ENCODE measurements at regions not wholly inside any gene's neighbourhood (a gene's known extent, or its start where the extent isn't known, plus 50 kb on each side); places are given as distances from the start of the nearest gene placed in this dataset.
"Not testable (repeated sequence)": the region's sequence is repeated elsewhere in the genome, so short reads cannot be mapped to it uniquely, and the experiment has no call there.

DNA sequence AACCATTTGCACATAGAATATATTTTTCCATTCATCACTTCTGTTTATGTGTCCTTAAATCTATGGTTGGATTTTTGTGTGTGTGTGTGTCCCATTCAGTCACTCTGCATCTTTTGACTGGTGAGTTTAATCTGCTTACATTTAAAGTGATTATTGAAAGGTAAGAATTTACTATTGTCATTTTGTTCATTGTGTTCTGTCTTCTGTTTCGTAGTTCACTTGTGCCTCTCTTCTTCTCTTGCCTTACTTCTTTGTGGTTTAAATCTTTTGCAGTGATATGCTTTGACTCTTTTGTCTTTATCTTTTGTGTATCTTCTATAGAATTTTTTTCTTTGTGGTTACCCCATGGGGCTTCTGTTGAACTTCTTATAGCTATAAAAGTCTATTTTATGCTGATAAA, 166.3 kb upstream of the UBE3A start:
- no peaks in the 10 kb centered on the region for H3K4me1 ChIP-seq (ENCODE audit: control insufficient read depth, insufficient read depth, low read length)
- H3K27ac ChIP-seq (ENCODE audit: low read depth, low read length) = no peak overlapping the region
- no peaks in the 10 kb centered on the region for H3K36me3 ChIP-seq (ENCODE audit: control insufficient read depth, insufficient read depth, low read length)
- no peaks in the 10 kb centered on the region for H3K27me3 ChIP-seq (ENCODE audit: control insufficient read depth, insufficient read depth, low read length)
- no peak overlapping the region for H3K4me3 ChIP-seq (ENCODE audit: low read depth, low read length)
- H3K9me3 ChIP-seq (ENCODE audit: control insufficient read depth, insufficient read depth, low read length) = no peaks in the 10 kb centered on the region
- no peak overlapping the region for H3K9ac ChIP-seq (ENCODE audit: low read depth, low read length)

- H3K27ac ChIP-seq (ENCODE audit: low read depth, low read length) = no peak overlapping the region
- no peak overlapping the region for H3K9ac ChIP-seq (ENCODE audit: low read depth, low read length)
- H3K4me1 ChIP-seq (ENCODE audit: control insufficient read depth, insufficient read depth, low read length) = no peaks in the 10 kb centered on the region
- no peaks in the 10 kb centered on the region for H3K27me3 ChIP-seq (ENCODE audit: control insufficient read depth, insufficient read depth, low read length)
- H3K9me3 ChIP-seq (ENCODE audit: control insufficient read depth, insufficient read depth, low read length) = no peaks in the 10 kb centered on the region
- no peaks in the 10 kb centered on the region for H3K36me3 ChIP-seq (ENCODE audit: control insufficient read depth, insufficient read depth, low read length)
- H3K4me3 ChIP-seq (ENCODE audit: low read depth, low read length) = no peak overlapping the region
Observed at GRCh38 chr15:25600751-25601150, 161.9 kb upstream of the UBE3A start.

DNA sequence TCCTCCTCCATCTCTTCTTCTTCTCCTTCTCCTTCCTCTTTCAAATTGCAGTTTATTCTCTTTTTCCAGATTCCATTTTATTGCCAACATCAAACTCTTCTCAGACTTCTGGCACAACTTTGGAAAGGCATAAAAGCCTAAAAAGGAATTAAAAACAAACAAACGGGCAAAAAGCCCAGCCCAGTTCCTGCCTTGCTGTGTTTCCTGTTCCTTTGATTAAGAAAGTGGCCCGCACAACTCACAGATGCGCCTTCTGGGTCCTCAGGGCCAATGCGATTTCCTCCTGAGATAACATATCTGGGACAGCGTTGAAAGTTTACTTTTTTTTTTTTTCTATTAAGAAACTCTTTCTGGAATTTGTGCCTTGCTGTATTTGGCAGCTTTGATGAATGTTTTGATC, 158.7 kb upstream of the UBE3A start:
- no peaks in the 10 kb centered on the region for H3K27me3 ChIP-seq (ENCODE audit: control insufficient read depth, insufficient read depth, low read length)
- no peaks in the 10 kb centered on the region for H3K4me1 ChIP-seq (ENCODE audit: control insufficient read depth, insufficient read depth, low read length)
- H3K27ac ChIP-seq (ENCODE audit: low read depth, low read length) = no peak overlapping the region
- H3K36me3 ChIP-seq (ENCODE audit: control insufficient read depth, insufficient read depth, low read length) = no peaks in the 10 kb centered on the region
- no peak overlapping the region for H3K4me3 ChIP-seq (ENCODE audit: low read depth, low read length)
- no peaks in the 10 kb centered on the region for H3K9me3 ChIP-seq (ENCODE audit: control insufficient read depth, insufficient read depth, low read length)
- H3K9ac ChIP-seq (ENCODE audit: low read depth, low read length) = no peak overlapping the region

DNA sequence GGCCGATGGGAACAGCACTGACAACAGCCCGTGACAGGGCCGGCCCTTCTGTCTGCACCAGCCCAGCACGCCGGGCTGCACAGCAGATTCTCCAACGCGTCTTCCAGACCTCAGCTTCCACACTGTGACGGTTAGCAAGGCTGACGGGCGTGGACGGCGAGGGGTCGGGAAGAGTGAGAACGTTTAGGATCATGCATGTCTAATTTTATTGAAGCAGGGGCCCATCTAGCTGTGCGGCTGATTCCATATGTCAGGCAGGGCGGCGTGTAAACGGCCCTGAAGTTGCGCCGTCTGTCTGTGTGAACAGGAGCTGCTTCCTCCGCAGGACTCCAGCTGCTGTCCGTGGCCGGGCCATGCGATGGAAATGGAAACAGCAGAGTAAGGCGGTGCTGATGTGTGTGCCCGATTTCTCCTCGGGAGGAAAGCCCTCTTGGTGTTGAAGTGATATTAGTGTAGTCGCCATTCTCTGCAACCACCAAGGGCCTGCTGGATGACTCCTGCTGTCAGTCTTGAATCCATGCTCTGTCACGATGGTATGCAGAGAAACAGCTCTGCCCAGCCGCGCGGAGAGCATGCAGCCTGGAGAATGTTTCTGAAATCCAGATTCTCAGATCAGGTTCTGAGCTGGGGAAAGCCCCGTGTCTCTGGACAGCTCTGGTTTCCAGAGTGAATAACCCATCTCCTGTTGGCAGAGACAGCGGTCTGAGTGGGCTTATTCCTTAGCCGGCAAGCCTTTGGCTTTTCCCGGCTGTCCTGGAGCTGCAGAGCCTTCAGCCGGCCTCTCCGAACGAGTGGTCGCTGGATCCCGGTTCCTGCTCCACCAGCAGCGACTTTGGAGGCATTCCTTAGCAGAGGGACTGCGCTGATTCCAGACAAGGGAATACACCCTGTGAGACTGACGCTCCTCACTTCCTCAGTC, 158.1 kb upstream of the UBE3A start:
- H3K27me3 ChIP-seq (ENCODE audit: control insufficient read depth, insufficient read depth, low read length) = no peaks in the 10 kb centered on the region
- no peak overlapping the region for H3K9ac ChIP-seq (ENCODE audit: low read depth, low read length)
- H3K9me3 ChIP-seq (ENCODE audit: control insufficient read depth, insufficient read depth, low read length) = no peaks in the 10 kb centered on the region
- no peak overlapping the region for H3K4me3 ChIP-seq (ENCODE audit: low read depth, low read length)
- no peaks in the 10 kb centered on the region for H3K4me1 ChIP-seq (ENCODE audit: control insufficient read depth, insufficient read depth, low read length)
- no peaks in the 10 kb centered on the region for H3K36me3 ChIP-seq (ENCODE audit: control insufficient read depth, insufficient read depth, low read length)
- no peak overlapping the region for H3K27ac ChIP-seq (ENCODE audit: low read depth, low read length)

DNA sequence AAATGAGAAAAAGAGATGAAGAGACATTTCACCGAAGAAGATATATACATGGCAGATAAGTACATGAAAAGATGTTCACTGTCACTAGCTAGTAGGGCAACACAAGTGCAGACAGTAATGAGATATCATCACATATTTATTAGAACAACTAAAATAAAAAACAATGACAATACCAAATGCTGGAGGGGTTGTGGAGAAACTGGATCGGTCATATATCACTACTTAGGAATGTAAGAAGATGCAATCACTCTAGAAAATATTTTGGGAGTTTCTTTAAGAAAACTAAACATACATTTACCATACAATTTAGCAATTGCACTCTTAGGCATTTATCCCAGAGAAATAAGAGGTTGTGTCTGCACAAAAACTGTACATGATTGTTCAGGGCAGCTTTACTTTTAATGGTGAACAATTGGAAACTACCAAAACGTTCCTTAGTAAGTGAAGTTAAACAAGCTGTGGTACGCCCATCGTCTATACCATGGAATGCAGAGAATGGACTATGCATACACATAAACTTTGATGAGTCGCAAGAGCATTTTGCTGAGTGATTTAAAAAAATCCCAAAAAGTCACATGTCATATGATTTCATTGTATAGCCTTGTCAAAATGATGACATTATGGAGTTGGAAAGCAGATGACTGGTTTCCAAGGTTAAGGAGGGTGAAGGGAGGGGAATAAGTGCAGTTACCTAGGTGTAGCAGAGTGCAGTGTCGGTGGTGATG, 149.0 kb upstream of the UBE3A start:
- peaks cover 2% of the 10 kb centered on the region; the same call in 1 of the 2 replicates for H3K9me3 ChIP-seq (ENCODE audit: control insufficient read depth, insufficient read depth, low read length)
- H3K36me3 ChIP-seq (ENCODE audit: control insufficient read depth, insufficient read depth, low read length) = no peaks in the 10 kb centered on the region
- no peaks in the 10 kb centered on the region for H3K27me3 ChIP-seq (ENCODE audit: control insufficient read depth, insufficient read depth, low read length)
- no peak overlapping the region for H3K27ac ChIP-seq (ENCODE audit: low read depth, low read length)
- H3K4me3 ChIP-seq (ENCODE audit: low read depth, low read length) = no peak overlapping the region
- H3K4me1 ChIP-seq (ENCODE audit: control insufficient read depth, insufficient read depth, low read length) = peaks cover 9% of the 10 kb centered on the region
- no peak overlapping the region for H3K9ac ChIP-seq (ENCODE audit: low read depth, low read length)

- Histone ChIP-seq H3K9me3 (ENCODE audit: control insufficient read depth, insufficient read depth, low read length) (peaks cover 2% of the 10 kb centered on the region; the same call in 1 of the 2 replicates), H3K27me3 (ENCODE audit: control insufficient read depth, insufficient read depth, low read length) (no peaks in the 10 kb centered on the region), H3K36me3 (ENCODE audit: control insufficient read depth, insufficient read depth, low read length) (no peaks in the 10 kb centered on the region), H3K4me1 (ENCODE audit: control insufficient read depth, insufficient read depth, low read length) (peaks cover 9% of the 10 kb centered on the region), H3K4me3 (ENCODE audit: low read depth, low read length) (no peak overlapping the region), H3K9ac (ENCODE audit: low read depth, low read length) (no peak overlapping the region), H3K27ac (ENCODE audit: low read depth, low read length) (no peak overlapping the region)
Observed at GRCh38 chr15:25582886-25583285, 144.1 kb upstream of the UBE3A start.

GRCh38 chr15:25579127-25579526, 140.3 kb upstream of the UBE3A start:
- Histone ChIP-seq H3K9ac (ENCODE audit: low read depth, low read length) (no peak overlapping the region), H3K4me3 (ENCODE audit: low read depth, low read length) (no peak overlapping the region), H3K36me3 (ENCODE audit: control insufficient read depth, insufficient read depth, low read length) (no peaks in the 10 kb centered on the region), H3K27me3 (ENCODE audit: control insufficient read depth, insufficient read depth, low read length) (no peaks in the 10 kb centered on the region), H3K4me1 (ENCODE audit: control insufficient read depth, insufficient read depth, low read length) (0 out of 2 replicates have a peak, but pooled peaks cover 3% of the 10 kb centered on the region), H3K9me3 (ENCODE audit: control insufficient read depth, insufficient read depth, low read length) (no peaks in the 10 kb centered on the region), H3K27ac (ENCODE audit: low read depth, low read length) (no peak overlapping the region)

- H3K9ac ChIP-seq (ENCODE audit: low read depth, low read length) = no peak overlapping the region
- H3K4me1 ChIP-seq (ENCODE audit: control insufficient read depth, insufficient read depth, low read length) = peaks cover 9% of the 10 kb centered on the region; the same call in 1 of the 2 replicates
- H3K4me3 ChIP-seq (ENCODE audit: low read depth, low read length) = no peak overlapping the region
- no peaks in the 10 kb centered on the region for H3K27me3 ChIP-seq (ENCODE audit: control insufficient read depth, insufficient read depth, low read length)
- H3K36me3 ChIP-seq (ENCODE audit: control insufficient read depth, insufficient read depth, low read length) = no peaks in the 10 kb centered on the region
- H3K27ac ChIP-seq (ENCODE audit: low read depth, low read length) = no peak overlapping the region
- no peaks in the 10 kb centered on the region for H3K9me3 ChIP-seq (ENCODE audit: control insufficient read depth, insufficient read depth, low read length)
Observed at GRCh38 chr15:25572191-25572590, 133.4 kb upstream of the UBE3A start.

GRCh38 chr15:25568751-25569150, 129.9 kb upstream of the UBE3A start:
- no peaks in the 10 kb centered on the region for H3K9me3 ChIP-seq (ENCODE audit: control insufficient read depth, insufficient read depth, low read length)
- H3K4me1 ChIP-seq (ENCODE audit: control insufficient read depth, insufficient read depth, low read length) = peaks cover 12% of the 10 kb centered on the region
- no peak overlapping the region for H3K27ac ChIP-seq (ENCODE audit: low read depth, low read length)
- no peaks in the 10 kb centered on the region for H3K27me3 ChIP-seq (ENCODE audit: control insufficient read depth, insufficient read depth, low read length)
- no peaks in the 10 kb centered on the region for H3K36me3 ChIP-seq (ENCODE audit: control insufficient read depth, insufficient read depth, low read length)
- no peak overlapping the region for H3K9ac ChIP-seq (ENCODE audit: low read depth, low read length)
- no peak overlapping the region for H3K4me3 ChIP-seq (ENCODE audit: low read depth, low read length)

DNA sequence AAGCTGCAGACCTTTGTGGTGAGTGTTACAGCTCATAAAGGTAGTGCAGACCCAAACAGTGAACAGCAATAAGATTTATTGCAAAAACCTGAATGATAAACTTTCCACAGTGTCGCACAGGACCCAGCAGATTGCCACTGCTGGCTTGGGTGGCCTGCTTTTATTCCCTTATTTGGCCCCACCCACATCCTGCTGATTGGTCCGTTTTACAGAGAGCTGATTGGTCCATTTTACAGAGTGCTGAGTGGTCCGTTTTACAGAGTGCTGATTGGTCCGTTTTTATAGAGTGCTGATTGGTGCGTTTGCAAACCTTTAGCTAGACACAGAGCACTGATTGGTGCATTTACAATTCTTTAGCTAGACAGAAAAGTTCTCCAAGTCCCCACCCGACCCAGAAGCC, 127.7 kb upstream of the UBE3A start:
- not testable (repeated sequence) for H3K27ac ChIP-seq (ENCODE audit: low read depth, low read length); H3K9ac ChIP-seq (ENCODE audit: low read depth, low read length); H3K9me3 ChIP-seq (ENCODE audit: control insufficient read depth, insufficient read depth, low read length); H3K36me3 ChIP-seq (ENCODE audit: control insufficient read depth, insufficient read depth, low read length); H3K4me3 ChIP-seq (ENCODE audit: low read depth, low read length); H3K27me3 ChIP-seq (ENCODE audit: control insufficient read depth, insufficient read depth, low read length)
- H3K4me1 ChIP-seq (ENCODE audit: control insufficient read depth, insufficient read depth, low read length) = peaks cover 18% of the 10 kb centered on the region

Measured in HUES48 (cell line).